ENCODE measurements at regions not wholly inside any gene's neighbourhood (a gene's known extent, or its start where the extent isn't known, plus 50 kb on each side); places are given as distances from the start of the nearest gene placed in this dataset.

DNA sequence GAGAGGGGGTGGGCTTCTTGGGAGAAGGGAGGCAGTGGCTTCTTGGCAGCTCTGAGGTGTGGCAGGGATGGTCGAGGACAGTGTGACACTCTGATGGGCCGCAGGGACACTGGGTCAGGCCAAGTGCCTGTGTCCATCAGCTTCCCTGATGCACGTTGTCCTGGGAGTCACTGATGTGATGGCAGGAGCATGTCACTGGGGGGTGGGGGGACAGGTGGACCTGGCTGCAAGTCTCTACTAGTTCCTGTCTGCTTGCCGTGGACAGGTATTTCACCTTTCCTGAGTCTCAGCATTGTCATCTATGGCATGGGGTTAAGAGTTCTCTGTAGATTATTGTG, 592.9 kb downstream of the TBC1D22A start:
- TF ChIP-seq, protein P1, sequence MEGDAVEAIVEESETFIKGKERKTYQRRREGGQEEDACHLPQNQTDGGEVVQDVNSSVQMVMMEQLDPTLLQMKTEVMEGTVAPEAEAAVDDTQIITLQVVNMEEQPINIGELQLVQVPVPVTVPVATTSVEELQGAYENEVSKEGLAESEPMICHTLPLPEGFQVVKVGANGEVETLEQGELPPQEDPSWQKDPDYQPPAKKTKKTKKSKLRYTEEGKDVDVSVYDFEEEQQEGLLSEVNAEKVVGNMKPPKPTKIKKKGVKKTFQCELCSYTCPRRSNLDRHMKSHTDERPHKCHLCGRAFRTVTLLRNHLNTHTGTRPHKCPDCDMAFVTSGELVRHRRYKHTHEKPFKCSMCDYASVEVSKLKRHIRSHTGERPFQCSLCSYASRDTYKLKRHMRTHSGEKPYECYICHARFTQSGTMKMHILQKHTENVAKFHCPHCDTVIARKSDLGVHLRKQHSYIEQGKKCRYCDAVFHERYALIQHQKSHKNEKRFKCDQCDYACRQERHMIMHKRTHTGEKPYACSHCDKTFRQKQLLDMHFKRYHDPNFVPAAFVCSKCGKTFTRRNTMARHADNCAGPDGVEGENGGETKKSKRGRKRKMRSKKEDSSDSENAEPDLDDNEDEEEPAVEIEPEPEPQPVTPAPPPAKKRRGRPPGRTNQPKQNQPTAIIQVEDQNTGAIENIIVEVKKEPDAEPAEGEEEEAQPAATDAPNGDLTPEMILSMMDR (conservative IDR thresholded peaks at IDR 0.05; ENCODE audit: low read length): no peak
- no peak for TF ChIP-seq EZH2phosphoT487 (IDR thresholded peaks at IDR 0.05; ENCODE audit: borderline replicate concordance)
